Activated CD8-positive, alpha-beta memory T cell treated with anti-CD3 and anti-CD28 coated beads, Interleukin-2, amount 50 U/mL, for 1 hour (primary cell): ENCODE measurements at regions not wholly inside any gene's neighbourhood (a gene's known extent, or its start where the extent isn't known, plus 50 kb on each side); places are given as distances from the start of the nearest gene placed in this dataset.
"Not testable (repeated sequence)": the region's sequence is repeated elsewhere in the genome, so short reads cannot be mapped to it uniquely, and the experiment has no call there.

ENCODE experiments used
- DNase-seq: peaks from one replicate; pipeline ENCODE4 v3.0.0-alpha.2; 2020; ENCODE audit errors: extremely low read depth

DNA sequence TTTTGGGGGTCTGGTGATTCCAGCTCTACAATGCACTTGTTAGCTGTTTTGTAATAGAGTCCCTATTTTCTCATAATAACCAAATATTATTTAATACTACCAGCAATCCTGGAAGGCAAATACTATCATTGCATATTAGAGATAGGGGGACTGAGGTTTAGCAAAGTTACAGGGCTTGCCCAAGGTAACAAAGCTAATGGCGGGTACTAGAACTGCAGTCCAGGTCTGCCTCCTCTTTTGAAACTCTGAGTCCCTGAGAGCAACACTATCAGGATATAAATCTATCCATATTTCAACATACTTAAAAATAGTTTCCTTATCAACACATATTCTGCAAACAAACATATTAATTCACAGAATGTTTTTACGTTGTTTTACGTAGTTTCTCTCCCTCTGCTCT, 235.5 kb upstream of the ACVR2A start:
- no peak for DNase-seq

DNA sequence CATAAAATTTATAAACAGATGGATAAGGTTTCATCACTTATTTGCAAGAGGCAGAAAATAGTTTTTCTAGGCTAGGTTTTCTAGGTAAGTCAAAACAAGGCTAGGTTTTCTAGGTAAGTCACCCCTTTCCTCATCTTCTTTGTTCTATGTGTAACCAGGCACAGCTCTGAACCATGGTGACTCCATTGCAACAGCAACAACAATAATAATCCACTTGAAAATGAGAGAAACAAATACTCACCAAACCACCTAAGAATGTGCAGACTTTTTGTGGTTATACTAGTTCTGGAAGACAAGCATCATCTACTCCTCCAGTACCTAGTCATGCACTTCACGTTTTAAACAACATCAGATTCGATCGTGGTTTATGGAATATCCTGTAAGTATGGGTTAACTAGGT, 237.4 kb upstream of the ACVR2A start:
- no peak for DNase-seq

DNA sequence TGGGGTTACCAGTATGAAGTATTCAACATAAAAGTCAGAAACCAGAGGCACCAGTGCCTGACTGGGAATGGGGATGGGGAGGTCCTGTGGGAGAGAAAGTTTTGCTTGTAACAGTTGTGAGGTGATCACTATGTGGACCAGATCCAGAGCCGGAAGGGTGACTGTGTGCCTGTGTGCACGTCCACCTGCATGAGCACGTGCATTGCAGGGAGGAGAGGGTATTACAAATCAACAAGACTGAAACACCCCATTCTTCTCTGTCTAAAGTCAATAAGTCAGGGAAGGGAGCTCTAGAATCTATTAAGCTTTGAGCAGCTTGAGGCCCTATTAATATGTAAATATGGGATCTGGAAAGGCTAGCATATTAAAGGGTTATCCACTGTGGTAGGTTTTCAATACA, 241.0 kb upstream of the ACVR2A start:
- DNase-seq = no peak

DNA sequence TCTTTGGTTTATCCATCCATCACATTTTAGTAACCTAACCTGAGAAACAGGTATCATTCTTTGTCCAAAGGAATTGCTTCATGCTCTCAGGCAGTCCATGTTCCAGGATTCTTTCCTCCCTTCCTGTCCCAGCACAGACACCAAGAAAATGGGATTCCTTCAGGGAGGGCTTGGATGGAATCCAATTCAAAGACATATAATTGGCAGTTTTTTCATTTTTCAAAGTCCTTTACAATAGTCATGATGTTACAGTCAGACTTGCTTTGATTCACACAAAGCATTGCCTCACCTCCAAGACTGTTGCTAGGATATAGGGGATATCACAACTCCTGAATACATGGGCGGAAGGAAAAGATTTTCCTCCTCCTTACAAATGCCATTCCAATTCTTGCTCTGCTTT, 241.4 kb upstream of the ACVR2A start:
- DNase-seq = no peak

DNA sequence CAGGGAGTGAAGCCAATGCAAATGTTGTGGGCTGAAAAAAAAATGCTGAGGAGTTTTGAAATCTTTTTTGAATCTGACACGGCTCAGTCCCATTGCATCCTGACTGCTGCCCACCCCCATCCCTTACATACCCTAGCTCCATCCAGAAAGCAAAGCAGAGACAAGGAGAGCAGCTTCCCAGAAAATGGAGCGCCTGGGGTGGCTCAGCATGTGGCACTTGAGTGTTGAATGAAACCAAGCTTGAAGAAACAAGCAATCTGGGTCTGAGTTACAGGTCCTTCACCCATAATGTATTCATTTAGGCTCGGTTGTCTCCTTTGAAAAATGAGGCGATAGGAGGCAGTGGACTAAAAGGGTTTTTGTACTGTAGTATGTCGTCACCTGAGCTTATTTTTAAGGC, 244.2 kb upstream of the ACVR2A start:
- no peak for DNase-seq

DNA sequence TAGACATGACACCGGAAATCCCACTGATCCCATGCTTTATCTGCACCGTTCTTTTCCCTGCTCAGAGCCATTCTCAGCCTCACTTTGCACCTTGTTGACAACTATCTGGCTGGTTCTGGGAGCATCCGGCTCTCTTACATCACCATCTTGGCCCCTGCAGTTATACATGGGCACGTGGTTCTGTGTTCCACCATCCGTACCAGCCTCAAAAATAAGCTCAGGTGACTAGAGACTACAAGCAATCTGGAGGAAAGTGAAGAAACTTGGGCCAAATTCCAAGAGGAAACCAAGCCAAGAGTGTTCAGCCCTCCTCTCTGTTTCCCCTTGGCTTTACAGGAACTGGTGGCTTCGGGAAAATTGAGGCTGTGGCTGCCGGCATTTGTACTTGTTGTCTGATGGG, 244.6 kb upstream of the ACVR2A start:
- no peak for DNase-seq

DNA sequence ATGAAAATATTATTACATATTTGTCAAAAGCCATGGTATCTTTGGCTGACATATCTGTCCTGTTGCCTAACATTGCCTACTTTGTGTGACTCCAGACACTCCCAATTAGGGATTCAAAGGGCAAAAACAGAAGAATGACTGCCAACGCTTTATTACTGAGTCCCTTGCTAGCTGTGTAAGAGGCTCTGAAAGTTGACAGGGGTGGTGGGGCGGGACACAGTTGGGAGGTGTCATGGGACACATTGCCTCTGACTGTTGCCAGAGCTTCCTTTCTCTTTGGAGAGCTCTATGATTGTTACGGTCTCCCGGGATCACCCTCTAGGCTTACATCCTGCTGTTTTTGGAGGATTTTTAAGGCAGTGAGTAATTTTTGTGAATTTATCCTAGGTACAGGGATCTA, 249.6 kb upstream of the ACVR2A start:
- DNase-seq = no peak

DNA sequence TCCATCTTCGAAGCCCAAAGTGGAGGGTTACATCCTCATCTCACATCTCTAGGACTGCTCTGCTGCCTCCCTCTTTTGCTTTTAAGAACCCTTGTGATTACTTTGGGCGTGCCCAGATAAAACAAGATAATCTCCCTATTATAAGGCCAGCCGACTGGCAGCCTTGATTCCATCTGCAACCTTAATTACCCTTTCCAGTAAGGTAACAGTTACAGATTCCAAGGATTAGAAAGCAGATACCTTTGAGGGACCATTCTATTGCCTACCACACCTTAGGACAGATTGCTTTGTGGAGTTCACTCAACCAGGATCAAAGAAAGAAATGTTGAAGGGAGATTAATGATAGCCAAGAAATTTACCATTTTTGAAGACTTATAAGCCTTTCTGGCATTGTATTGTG, 250.8 kb upstream of the ACVR2A start:
- no peak for DNase-seq

DNA sequence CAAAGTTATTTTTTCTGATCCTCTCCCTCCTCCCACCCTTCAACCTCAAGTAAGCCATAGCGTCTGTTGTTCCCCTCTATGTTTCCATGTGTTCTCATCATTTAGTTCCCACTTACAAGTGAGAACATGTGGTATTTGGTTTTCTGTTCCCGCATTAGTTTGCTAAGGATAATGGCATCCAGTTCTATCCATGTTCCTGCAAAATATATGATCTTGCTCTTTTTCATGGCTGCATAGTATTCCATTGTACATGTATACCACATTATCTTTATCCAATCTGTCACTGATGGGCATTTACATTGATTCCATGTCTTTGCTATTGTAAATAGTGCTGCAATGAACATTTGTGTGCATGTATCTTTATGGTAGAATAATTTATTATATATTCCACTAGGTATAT, 252.0 kb upstream of the ACVR2A start:
- DNase-seq = not testable (repeated sequence)

DNA sequence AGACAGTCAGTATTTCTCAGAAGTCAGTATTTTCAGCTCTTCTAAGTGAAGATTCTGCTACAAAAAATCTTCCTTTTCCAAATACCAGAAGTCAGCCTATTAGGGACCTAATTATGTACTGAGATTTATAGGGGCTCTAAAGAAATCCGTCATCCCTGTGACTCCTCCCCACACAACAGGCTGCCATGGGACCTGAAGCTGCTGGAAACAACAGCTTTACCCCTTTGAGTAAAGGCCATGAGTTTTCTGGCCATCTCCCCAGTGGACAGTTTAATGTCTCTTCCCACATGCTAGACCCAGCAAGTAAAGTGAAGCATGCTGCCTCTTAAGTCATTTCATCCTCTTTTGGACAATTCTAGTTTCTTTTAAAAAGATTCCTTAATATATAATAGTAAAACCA, 255.7 kb upstream of the ACVR2A start:
- no peak for DNase-seq

DNA sequence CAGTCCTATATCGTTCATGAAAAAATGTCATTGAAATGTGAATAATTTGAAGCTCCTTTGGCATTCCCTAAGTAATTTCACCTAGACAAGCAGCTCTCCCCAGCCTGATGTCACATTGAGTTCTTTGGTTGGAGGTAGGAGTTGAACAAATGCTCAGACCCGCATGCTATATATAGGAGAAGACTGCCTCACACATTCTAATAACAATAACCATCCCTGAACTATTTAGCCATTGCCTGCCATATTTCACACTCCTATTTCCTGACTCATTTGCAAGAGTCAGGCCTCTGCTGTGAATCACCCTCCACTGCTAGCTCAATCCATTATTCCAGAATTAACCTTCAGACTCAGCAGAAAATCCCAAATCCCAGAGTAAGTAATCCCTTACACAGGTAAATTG, 256.6 kb upstream of the ACVR2A start:
- no peak for DNase-seq

DNA sequence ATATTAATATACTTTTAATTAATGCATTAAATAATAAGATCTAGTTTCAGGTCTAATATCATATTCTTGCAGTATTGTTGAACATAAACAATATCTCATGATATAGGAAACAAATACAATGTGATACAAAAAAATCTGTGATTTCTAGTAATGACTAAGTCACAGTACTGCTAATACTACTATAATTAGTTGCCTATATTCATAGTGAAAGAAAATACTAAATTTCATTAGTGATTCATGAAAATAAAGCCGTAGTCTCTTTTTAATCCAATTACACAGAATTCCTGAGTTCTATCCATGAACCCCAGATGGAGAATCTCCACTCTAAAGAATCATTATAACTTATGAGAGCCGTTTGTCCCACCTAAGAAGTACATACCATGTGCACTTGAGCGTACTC, 266.3 kb upstream of the ACVR2A start:
- DNase-seq = no peak

DNA sequence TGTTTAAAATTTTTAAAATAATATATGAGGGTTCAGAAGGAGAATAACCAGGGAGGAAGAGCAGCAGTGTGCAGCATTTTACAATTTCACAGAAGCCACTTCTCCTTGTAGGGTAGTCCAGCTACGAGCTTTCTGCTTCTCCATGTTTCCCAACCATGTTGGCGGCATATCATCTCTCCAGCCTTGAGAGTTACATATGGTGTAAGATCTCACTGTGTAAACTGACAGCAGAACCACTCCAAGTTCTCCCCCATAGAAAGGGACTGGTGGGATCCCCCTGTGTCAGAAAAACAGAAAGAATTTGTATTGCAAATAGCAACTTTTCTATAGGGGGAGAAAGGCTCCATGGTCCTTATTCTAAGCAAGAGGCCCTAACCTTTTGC, 266.8 kb upstream of the ACVR2A start:
- no peak for DNase-seq

DNA sequence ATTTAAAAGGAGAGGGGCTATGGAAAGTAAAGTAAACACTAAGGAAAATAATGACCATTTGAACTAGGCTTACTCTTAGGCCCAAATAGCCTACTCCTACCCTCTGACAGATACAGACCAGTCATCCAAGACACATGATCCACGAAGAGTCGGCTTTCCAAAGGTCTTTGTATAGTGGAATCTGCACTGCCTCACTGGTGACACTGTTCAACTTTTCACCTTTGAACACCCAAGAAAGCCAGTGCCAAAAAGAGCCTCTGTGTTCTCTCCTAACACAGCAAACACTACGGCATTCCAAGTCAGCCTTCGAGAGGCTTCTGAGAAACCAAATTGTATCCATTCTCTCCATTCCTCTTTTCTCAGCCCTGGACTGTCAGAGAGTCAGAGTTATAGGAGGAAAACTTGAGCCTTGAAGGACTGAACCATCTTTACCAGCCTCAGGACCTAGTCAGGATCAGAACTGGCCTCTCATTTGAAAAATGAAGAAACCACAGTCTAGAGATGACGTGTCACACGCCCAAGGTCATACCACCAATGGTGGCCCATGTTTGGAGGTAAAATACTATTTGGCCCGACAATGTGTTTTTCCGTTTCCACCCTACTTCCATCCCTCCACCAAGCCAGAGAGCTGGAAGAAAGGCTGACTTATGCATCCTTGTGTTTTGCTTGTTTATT, 267.4 kb upstream of the ACVR2A start:
- DNase-seq = no peak

DNA sequence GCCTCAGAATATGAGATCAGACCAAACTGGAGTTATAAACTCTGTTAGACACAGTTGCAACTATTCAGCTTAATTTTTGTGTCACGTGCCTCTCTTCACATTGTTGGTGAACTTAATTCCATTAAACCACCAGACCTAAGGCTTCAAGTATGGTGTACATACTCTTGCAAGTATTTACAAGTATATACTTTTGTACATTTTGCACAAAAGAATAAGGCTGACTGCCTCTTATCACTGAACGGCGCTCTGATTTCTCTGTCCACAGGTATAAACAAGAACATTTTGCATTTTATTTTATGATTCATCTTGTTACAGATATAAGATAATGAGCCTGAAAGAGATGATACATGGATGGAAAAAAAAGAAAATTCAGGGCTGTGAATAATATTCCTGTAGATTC, 269.7 kb upstream of the ACVR2A start:
- DNase-seq = no peak

DNA sequence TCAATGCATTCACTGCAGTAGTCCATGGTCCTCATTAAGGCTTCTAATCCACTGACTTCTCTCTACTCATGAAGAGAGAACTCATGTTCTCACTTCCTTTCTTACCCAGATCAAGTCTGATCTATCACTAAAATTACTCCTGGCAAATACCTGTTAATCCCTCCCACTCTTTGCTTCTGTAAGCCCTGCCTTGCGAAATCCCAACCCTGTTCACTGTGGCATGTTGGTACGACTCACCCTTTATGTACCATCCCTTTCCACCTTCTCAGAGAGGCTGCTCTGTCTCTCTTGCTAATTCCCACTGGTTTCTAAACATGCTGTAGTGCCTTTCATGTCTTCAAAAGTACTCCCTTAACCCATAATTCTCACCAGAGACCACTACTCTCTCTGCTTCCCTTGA, 272.2 kb upstream of the ACVR2A start:
- no peak for DNase-seq

DNA sequence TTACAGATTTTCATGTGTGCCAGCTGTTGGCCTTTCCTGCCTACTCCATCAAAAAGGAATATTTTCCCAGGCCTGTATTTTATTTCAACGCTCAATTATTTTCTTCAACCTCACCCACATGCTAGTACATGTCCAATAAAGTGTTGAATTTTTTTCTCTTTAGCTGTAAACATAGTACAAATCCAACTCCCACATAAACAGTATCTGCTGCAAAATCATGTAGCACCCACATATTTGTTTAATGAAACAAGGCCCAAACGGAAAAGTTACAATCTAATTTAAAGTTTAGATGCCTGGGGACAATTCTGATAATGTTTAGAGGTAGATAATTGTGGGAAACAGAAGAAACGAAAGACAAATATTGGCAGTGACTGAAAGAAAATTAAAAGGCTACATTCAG, 275.4 kb upstream of the ACVR2A start:
- no peak for DNase-seq

DNA sequence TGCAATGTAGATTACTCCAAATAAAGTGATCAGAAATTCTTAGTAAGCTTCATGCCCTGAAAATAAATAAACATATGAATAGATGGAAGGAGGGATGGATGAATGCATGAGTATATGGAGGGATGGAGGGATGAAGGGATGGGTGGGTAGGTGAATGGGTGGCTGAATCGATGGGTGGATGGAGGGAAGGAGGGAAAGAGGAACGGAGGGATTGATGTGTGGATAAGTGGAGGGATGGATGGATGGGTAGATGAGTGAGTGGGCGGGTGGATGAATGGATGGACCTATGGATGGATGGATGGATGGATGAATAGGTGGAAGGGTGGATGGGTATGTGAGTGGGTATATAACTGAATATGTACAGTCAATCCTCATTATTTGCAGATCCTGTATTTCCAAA, 276.7 kb upstream of the ACVR2A start:
- DNase-seq = no peak

DNA sequence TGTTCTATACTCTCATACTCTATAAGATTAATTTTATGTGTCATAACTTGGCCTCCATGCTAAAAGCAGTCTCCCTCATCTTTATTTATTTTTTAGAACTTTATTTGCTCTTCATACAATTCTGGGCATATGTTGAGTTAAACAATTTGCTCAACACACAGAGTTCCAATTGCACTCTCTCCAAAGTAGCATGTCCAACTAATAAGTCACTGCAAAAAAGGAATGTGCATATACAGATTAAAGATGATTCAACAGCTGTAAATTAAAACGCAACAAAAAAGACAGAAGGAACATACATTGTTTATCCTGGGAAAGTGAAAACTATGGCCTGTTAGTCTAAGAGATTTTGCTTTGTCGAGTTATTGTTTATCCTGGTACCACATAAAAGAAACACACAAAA, 277.7 kb upstream of the ACVR2A start:
- DNase-seq = no peak

DNA sequence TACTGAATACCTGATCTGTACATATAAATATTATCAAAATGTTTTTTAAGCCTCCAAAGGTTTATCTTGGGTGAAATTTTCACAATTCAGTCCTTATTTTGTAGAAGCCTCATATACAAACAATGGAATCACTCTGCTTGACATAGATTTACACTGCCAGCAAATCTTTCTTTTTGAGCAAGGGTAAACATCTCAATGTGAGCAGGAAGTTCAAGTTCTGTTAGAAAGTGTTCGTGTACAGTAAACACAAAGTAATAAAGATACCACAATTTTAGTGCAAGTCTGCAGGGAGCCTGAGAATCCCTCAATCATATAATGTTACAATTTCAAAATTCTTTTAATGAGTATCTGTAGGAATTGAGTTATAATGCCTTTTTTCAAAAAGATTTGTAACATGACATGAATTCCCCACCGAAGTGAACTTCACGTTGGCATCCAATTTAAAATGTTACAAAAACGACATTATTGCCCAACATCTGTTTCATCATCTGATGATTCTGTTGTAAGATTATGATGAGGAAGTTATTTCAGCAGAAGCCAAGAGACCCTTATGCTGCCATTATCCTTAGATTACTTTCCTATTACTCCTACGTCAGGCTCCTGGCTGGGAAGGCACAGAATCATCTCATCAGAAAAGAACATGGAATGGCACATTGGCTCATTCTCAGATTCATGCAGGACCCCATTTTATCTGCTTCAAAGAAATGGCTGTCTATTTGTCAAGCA, 283.9 kb upstream of the ACVR2A start:
- no peak for DNase-seq

DNA sequence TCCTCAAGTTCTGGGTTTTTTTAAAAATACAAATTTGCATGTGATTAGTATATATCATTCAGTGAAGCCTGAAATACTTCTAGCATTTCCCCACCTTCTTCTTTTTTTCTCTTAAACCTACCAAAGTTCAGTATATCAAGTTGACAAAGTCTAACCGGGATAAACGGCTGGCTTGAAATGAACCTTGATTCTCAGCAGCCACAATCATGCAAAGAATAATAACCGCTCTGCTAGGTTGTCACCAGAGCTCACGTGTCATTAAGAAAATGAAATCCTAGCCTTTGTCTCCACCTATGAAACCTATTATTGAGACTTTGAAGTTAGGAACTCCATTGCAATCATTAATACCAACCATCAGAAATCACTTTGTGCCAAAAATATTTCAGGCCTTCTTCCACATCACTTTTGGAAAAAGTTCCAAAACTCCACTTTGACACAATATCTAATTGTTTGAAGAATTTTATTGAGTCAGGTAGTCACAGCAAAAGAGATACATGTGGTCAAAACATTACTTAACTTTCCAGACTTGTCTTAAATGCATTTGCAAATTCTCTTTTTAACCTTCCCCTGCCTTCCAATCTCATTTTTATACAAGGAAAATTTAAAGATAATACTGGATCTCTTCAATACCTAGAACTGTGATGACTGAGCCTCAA, 285.6 kb upstream of the ACVR2A start:
- DNase-seq = no peak

DNA sequence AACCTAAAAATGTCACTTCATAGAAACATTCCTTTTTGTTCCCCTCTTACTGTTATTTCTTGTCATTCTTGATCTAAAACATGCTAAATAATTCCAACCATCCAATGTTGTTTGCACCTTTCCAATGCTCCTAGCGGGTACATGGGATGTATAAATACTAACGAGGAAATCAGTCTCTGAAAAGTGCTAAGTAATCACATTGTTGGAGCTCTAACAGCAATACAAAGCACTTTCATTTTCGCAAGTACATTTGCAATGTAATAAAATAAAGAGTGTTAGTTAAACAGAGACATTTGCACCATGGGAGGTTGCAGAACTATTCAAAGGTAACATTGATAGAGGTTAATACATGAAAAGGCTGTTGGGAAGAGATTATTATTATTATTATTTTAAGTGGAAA, 286.2 kb upstream of the ACVR2A start:
- DNase-seq = no peak

DNA sequence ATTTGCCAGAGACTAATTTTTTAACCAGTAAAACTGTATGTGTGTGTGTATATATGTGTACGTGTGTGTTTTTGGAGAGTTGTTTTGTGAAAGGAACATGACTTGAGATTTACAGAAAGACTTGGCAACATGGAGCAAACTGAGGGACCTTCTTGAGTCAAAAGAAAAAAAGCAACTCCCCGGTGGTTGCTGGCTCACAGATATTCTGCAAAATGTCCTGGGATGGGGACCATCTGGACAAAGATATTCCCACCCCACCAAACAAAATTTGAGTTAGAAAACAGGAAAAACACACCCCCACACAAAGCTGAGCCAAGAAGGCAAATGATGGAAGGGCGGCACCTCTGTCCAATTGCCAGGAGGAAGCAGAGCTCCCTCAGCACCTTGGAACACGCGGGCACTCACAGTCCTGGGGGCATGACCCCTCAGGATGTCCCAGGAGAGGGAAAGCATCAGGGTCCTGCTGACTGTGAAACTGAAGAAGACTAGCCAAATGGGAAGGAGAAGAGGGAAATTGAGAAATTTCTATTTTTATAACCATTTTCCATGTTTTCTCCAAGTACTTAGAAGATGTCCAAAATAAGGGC, 290.2 kb upstream of the ACVR2A start:
- no peak for DNase-seq
